Endothelial cell of umbilical vein (primary cell): ENCODE measurements at regions not wholly inside any gene's neighbourhood (a gene's known extent, or its start where the extent isn't known, plus 50 kb on each side); places are given as distances from the start of the nearest gene placed in this dataset.

Experiments
- BruUV-seq: library from RNA; stranded (reverse); fragments of 400-500 nt; replicated peaks from 2 replicates; lab custom pipeline; 2021; lab: Mats Ljungman, UMichigan
- CTCF ChIA-PET: fragments of 300-600, 350-600 bp; sonication (Branson Sonifier 250); formaldehyde crosslinking; loops from one replicate; lab custom pipeline; 2021; ENCODE audit warnings: antibody characterized with exemption, inconsistent platforms; lab: Charles Lee
- POLR2A ChIA-PET: fragments of 300-600, 350-600 bp; sonication (Branson Sonifier 250); formaldehyde crosslinking; loops from one replicate; lab custom pipeline; 2021; ENCODE audit warnings: antibody characterized with exemption, inconsistent platforms; lab: Charles Lee
- DNase-seq: peaks from one replicate; pipeline ENCODE4 v3.0.0-alpha.2; 2011; ENCODE audit warnings: low read depth, low spot score
- FAIRE-seq: peaks from 2 replicates; lab custom pipeline; 2011; peaks lifted over from hg19 to GRCh38; lab: Jason Lieb, UNC
- H2AFZ ChIP-seq: 2 replicates; pipeline ENCODE4 v1.6.0; 2012; ENCODE audit warnings: low read depth, low read length, control low read depth, inconsistent platforms
- H3K27ac ChIP-seq: 2 replicates; pipeline ENCODE4 v1.5.1; 2011; ENCODE audit warnings: low read depth, mild to moderate bottlenecking, control low read depth, low read length, moderate library complexity; ENCODE audit not compliant: insufficient read depth
- H3K27me3 ChIP-seq, 2 experiments: 2 replicates each; pipeline versions ENCODE4 v1.6.0 to v1.6.1; 2011; ENCODE audit warnings: low read length in 2 of 2, mixed read lengths in 1 of 2; ENCODE audit not compliant: control insufficient read depth in 2 of 2, insufficient read depth in 2 of 2
- H3K36me3 ChIP-seq, 2 experiments: 2 replicates in 1 of 2; 3 replicates in 1 of 2; pipeline ENCODE4 v1.5.1; 2011; ENCODE audit warnings: low read length in 2 of 2, mild to moderate bottlenecking in 1 of 2, moderate library complexity in 1 of 2; ENCODE audit not compliant: control insufficient read depth in 2 of 2, insufficient read depth in 2 of 2; ENCODE audit errors: extremely low read depth in 1 of 2
- H3K4me1 ChIP-seq: 3 replicates; pipeline ENCODE4 v1.5.1; 2011; ENCODE audit warnings: mild to moderate bottlenecking, low read length; ENCODE audit not compliant: control insufficient read depth, insufficient read depth; ENCODE audit errors: extremely low read depth
- H3K4me2 ChIP-seq: 2 replicates; pipeline ENCODE4 v1.6.1; 2011; ENCODE audit warnings: low read length, control low read depth, mixed read lengths; ENCODE audit not compliant: insufficient read depth
- H3K4me3 ChIP-seq, 3 experiments: fragments of 200-600 bp in 1 of 3; sonication (generic), shearing (Covaris generic) in 1 of 3; replicated peaks in 1 of 3; 2 replicates each; pipeline ENCODE4 v1.5.1; 2011 to 2016; ENCODE audit warnings: control low read depth in 3 of 3, low read length in 3 of 3, mild to moderate bottlenecking in 2 of 3, inconsistent platforms in 1 of 3, low read depth in 1 of 3, moderate library complexity in 1 of 3; ENCODE audit not compliant: insufficient read depth in 1 of 3
- H3K79me2 ChIP-seq: 2 replicates; pipeline ENCODE4 v1.6.0; 2012; ENCODE audit warnings: low read length, inconsistent platforms; ENCODE audit not compliant: control insufficient read depth, insufficient read depth
- H3K9ac ChIP-seq: replicated peaks from 2 replicates; pipeline ENCODE3; 2011; ENCODE audit warnings: low read length, control low read depth; ENCODE audit not compliant: insufficient read depth; ENCODE audit errors: extremely low read depth
- H3K9me1 ChIP-seq: replicated peaks from 3 replicates; pipeline ENCODE4 v1.6.0; 2011; ENCODE audit warnings: mild to moderate bottlenecking, low read length; ENCODE audit not compliant: control insufficient read depth, insufficient read depth; ENCODE audit errors: extremely low read depth
- H3K9me3 ChIP-seq: replicated peaks from 2 replicates; pipeline ENCODE4 v1.5.1; 2012; ENCODE audit warnings: low read length, inconsistent platforms; ENCODE audit not compliant: control insufficient read depth, insufficient read depth
- H4K20me1 ChIP-seq: replicated peaks from 2 replicates; pipeline ENCODE3; 2011; ENCODE audit warnings: mild to moderate bottlenecking, low read length; ENCODE audit not compliant: control insufficient read depth, insufficient read depth; ENCODE audit errors: extremely low read depth
- CTCF ChIP-seq, 2 donors: IDR thresholded peaks; 1 replicate in 1 of 2; 2 replicates in 1 of 2; pipeline ENCODE4 v1.5.1; 2011; ENCODE audit warnings: low read length in 2 of 2, mild to moderate bottlenecking in 2 of 2, moderate library complexity in 2 of 2, control low read depth in 1 of 2, inconsistent platforms in 1 of 2, low read depth in 1 of 2; ENCODE audit not compliant: insufficient read depth in 1 of 2; ENCODE audit errors: extremely low read depth in 1 of 2
- EZH2 ChIP-seq: IDR thresholded peaks from 2 replicates; pipeline ENCODE4 v1.6.1; 2012; ENCODE audit warnings: borderline replicate concordance, low read depth, mild to moderate bottlenecking, moderate library complexity, low read length, inconsistent platforms; ENCODE audit not compliant: severe bottlenecking
- FOS ChIP-seq: IDR thresholded peaks from 2 replicates; pipeline ENCODE4 v1.6.1; 2011; ENCODE audit warnings: mild to moderate bottlenecking, low read length, moderate library complexity, borderline replicate concordance; ENCODE audit not compliant: insufficient read depth
- GATA2 ChIP-seq: IDR thresholded peaks from 2 replicates; pipeline ENCODE4 v1.7.0; 2011; ENCODE audit warnings: low read depth, mild to moderate bottlenecking, moderate library complexity, mixed read lengths, low read length; ENCODE audit not compliant: insufficient read length, insufficient read depth
- JUN ChIP-seq: IDR thresholded peaks from 2 replicates; pipeline ENCODE4 v1.6.1; 2011; ENCODE audit warnings: borderline replicate concordance, low read depth; ENCODE audit not compliant: insufficient read length, insufficient read depth
- MAX ChIP-seq: IDR thresholded peaks from 2 replicates; pipeline ENCODE4 v1.6.1; 2011; ENCODE audit not compliant: insufficient read depth, insufficient read length
- MYC ChIP-seq: IDR thresholded peaks from one replicate; pipeline ENCODE4 v1.6.1; 2011; ENCODE audit warnings: mild to moderate bottlenecking, low read depth, low read length
- POLR2A ChIP-seq: IDR thresholded peaks from 2 replicates; pipeline ENCODE4 v1.6.1; 2012; ENCODE audit warnings: low read depth, mild to moderate bottlenecking, control low read depth, low read length
- POLR2AphosphoS5 ChIP-seq: IDR thresholded peaks from 2 replicates; pipeline ENCODE4 v1.6.1; 2012; ENCODE audit warnings: low read depth, mild to moderate bottlenecking, control low read depth, low read length, moderate library complexity; ENCODE audit not compliant: insufficient read depth
- dilution Hi-C: fragments of 300-500 bp; cut with MboI; formaldehyde crosslinking; loops from one replicate; pipeline ENCODE4 v1.15.0; 2019; ENCODE audit warnings: low sequenced_read_pairs; ENCODE audit not compliant: extremely low pct_ligation_motif_present
- intact Hi-C: fragments of 100-400 bp; cut with micrococcal nuclease; formaldehyde crosslinking; loops from one replicate; pipeline ENCODE4 v1.10.0; 2022

- FAIRE-seq = no peak
- Histone ChIP-seq H3K27ac (no peak overlapping the region), H3K4me3 (no peak overlapping the region), H3K9me1 (no peaks in the 10 kb centered on the region), H2AFZ (no peak overlapping the region), H3K27me3 (no peaks in the 10 kb centered on the region), H3K4me1 (no peaks in the 10 kb centered on the region), H3K4me2 (no peak overlapping the region), H4K20me1 (no peaks in the 10 kb centered on the region), H3K36me3 (no peaks in the 10 kb centered on the region), H3K9me3 (peaks cover 3% of the 10 kb centered on the region), H3K9ac (no peak overlapping the region), H3K79me2 (no peaks in the 10 kb centered on the region)
- POLR2A ChIA-PET = no interaction called here
- no TSS peak for BruUV-seq
- CTCF ChIA-PET = no interaction called here
- dilution Hi-C loops = no loop called here
- TF ChIP-seq JUN (no peak), CTCF (IDR thresholded peaks at IDR 0.05; ENCODE audit: extremely low read depth in 1 of 2, insufficient read depth in 1 of 2, low read depth in 1 of 2, low read length in 2 of 2) (no peak), MYC (no peak), MAX (no peak), GATA2 (no peak), POLR2AphosphoS5 (no peak), EZH2 (no peak), POLR2A (no peak), FOS (no peak)
- intact Hi-C loops = no loop called here
- DNase-seq = no peak
These were observed 1137.4 kb upstream of the FAM98A start for GRCh38 chr2:34736482-34736881.
